Smooth muscle cell (in vitro differentiated cells): ENCODE measurements at regions not wholly inside any gene's neighbourhood (a gene's known extent, or its start where the extent isn't known, plus 50 kb on each side); places are given as distances from the start of the nearest gene placed in this dataset.

ENCODE experiments used
- DNase-seq: peaks from one replicate; lab custom pipeline; 2025; ENCODE audit not compliant: unreplicated experiment; lab: John Stamatoyannopoulos, UW
- H2AFZ ChIP-seq: fragments of 200-600 bp; sonication (generic); 2 replicates; pipeline ENCODE4 v1.6.0; 2016; ENCODE audit warnings: antibody characterized with exemption, low read depth, mild to moderate bottlenecking
- H3F3A ChIP-seq: fragments of 200-600 bp; sonication (generic); 2 replicates; pipeline ENCODE4 v1.6.0; 2017; ENCODE audit warnings: antibody characterized with exemption, low read depth
- H3K27ac ChIP-seq: fragments of 200-600 bp; sonication (generic); 2 replicates; pipeline ENCODE4 v1.5.1; 2016; ENCODE audit warnings: low read depth, mild to moderate bottlenecking
- H3K27me3 ChIP-seq: fragments of 200-600 bp; sonication (generic); 2 replicates; pipeline ENCODE4 v1.6.1; 2016; ENCODE audit warnings: low read depth, mild to moderate bottlenecking
- H3K36me3 ChIP-seq: fragments of 200-600 bp; sonication (generic); 2 replicates; pipeline ENCODE4 v1.5.1; 2016; ENCODE audit warnings: low read depth
- H3K4me1 ChIP-seq: fragments of 200-600 bp; sonication (generic); 2 replicates; pipeline ENCODE4 v1.5.1; 2016; ENCODE audit warnings: low read depth
- H3K4me2 ChIP-seq: fragments of 200-600 bp; sonication (generic); 2 replicates; pipeline ENCODE4 v1.6.0; 2016; ENCODE audit warnings: mild to moderate bottlenecking
- H3K4me3 ChIP-seq: fragments of 200-600 bp; sonication (generic); 2 replicates; pipeline ENCODE4 v1.5.1; 2016; ENCODE audit warnings: mild to moderate bottlenecking
- H3K79me2 ChIP-seq: fragments of 200-600 bp; sonication (generic); 2 replicates; pipeline ENCODE4 v1.6.0; 2016; ENCODE audit warnings: low read depth, mild to moderate bottlenecking
- H3K9ac ChIP-seq: fragments of 200-600 bp; sonication (generic); 2 replicates; pipeline ENCODE4 v1.6.0; 2016; ENCODE audit warnings: low read depth
- H3K9me3 ChIP-seq: fragments of 200-600 bp; sonication (generic); replicated peaks from 2 replicates; pipeline ENCODE4 v1.5.1; 2016; ENCODE audit warnings: low read depth
- H4K20me1 ChIP-seq: fragments of 200-600 bp; sonication (generic); 2 replicates; pipeline ENCODE4 v1.6.0; 2016; ENCODE audit warnings: low read depth
- WGBS: methylation state at CpG from one replicate; pipeline ENCODE4 v1.1.7; 2016; ENCODE audit warnings: low lambda C conversion rate; 5-methylcytosine and 5-hydroxymethylcytosine counted together
- TF ChIP-seq, protein P1 (sequence below): fragments of 200-600 bp; sonication (generic); IDR thresholded peaks from 2 replicates; pipeline ENCODE4 v1.5.1; 2017; ENCODE audit warnings: borderline replicate concordance, mild to moderate bottlenecking, antibody characterized with exemption; ENCODE audit not compliant: insufficient read depth, poor library complexity, severe bottlenecking

- H4K20me1 ChIP-seq, result no peaks in the 10 kb centered on the region
- 61% methylated on average over 2 of the region's 2 CpGs for WGBS
- no peak for DNase-seq
Observed at GRCh38 chr12:113642672-113643071, 171.0 kb upstream of the LHX5 start.

GRCh38 chr12:113642216-113642615, 170.5 kb upstream of the LHX5 start:
- no peaks in the 10 kb centered on the region for H3K36me3 ChIP-seq
- no peak for DNase-seq
- H3K27me3 ChIP-seq, result peaks cover 77% of the 10 kb centered on the region
- 53% methylated on average over 2 of the region's 3 CpGs for WGBS
- H3K4me1 ChIP-seq, result peaks cover 3% of the 10 kb centered on the region
- no peaks in the 10 kb centered on the region for H3F3A ChIP-seq
- H3K9ac ChIP-seq, result no peak overlapping the region
- H3K4me3 ChIP-seq, result no peak overlapping the region
- no peaks in the 10 kb centered on the region for H3K9me3 ChIP-seq
- H4K20me1 ChIP-seq, result no peaks in the 10 kb centered on the region
- H2AFZ ChIP-seq, result no peak overlapping the region
- H3K79me2 ChIP-seq, result no peaks in the 10 kb centered on the region
- TF ChIP-seq, protein P1, sequence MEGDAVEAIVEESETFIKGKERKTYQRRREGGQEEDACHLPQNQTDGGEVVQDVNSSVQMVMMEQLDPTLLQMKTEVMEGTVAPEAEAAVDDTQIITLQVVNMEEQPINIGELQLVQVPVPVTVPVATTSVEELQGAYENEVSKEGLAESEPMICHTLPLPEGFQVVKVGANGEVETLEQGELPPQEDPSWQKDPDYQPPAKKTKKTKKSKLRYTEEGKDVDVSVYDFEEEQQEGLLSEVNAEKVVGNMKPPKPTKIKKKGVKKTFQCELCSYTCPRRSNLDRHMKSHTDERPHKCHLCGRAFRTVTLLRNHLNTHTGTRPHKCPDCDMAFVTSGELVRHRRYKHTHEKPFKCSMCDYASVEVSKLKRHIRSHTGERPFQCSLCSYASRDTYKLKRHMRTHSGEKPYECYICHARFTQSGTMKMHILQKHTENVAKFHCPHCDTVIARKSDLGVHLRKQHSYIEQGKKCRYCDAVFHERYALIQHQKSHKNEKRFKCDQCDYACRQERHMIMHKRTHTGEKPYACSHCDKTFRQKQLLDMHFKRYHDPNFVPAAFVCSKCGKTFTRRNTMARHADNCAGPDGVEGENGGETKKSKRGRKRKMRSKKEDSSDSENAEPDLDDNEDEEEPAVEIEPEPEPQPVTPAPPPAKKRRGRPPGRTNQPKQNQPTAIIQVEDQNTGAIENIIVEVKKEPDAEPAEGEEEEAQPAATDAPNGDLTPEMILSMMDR, result no peak
- no peak overlapping the region for H3K27ac ChIP-seq
- H3K4me2 ChIP-seq, result no peak overlapping the region

More at GRCh38 chr12:113642672-113643071, 171.0 kb upstream of the LHX5 start:
- Histone ChIP-seq H3K27me3 (peaks cover 72% of the 10 kb centered on the region), H3K36me3 (no peaks in the 10 kb centered on the region), H3K4me1 (peaks cover 3% of the 10 kb centered on the region), H3F3A (no peaks in the 10 kb centered on the region), H2AFZ (no peak overlapping the region), H3K4me3 (no peak overlapping the region), H3K27ac (no peak overlapping the region), H3K79me2 (no peaks in the 10 kb centered on the region), H3K9me3 (no peaks in the 10 kb centered on the region), H3K9ac (no peak overlapping the region), H3K4me2 (no peak overlapping the region)
- TF ChIP-seq, protein P1, result no peak

GRCh38 chr12:113641426-113642030, 169.9 kb upstream of the LHX5 start:
- no peaks in the 10 kb centered on the region for H3K9me3 ChIP-seq
- no peak overlapping the region for H3K27ac ChIP-seq
- no peak for DNase-seq
- no peaks in the 10 kb centered on the region for H3K79me2 ChIP-seq
- H3K36me3 ChIP-seq, result no peaks in the 10 kb centered on the region
- no peaks in the 10 kb centered on the region for H3F3A ChIP-seq
- H3K9ac ChIP-seq, result no peak overlapping the region
- no peak overlapping the region for H3K4me3 ChIP-seq
- no peak overlapping the region for H3K4me2 ChIP-seq
- H3K27me3 ChIP-seq, result peaks cover 81% of the 10 kb centered on the region
- peaks cover 3% of the 10 kb centered on the region for H3K4me1 ChIP-seq
- no peak overlapping the region for H2AFZ ChIP-seq
- H4K20me1 ChIP-seq, result no peaks in the 10 kb centered on the region
- 58% methylated on average over 11 of the region's 11 CpGs for WGBS
- TF ChIP-seq, protein P1, result no peak

DNA sequence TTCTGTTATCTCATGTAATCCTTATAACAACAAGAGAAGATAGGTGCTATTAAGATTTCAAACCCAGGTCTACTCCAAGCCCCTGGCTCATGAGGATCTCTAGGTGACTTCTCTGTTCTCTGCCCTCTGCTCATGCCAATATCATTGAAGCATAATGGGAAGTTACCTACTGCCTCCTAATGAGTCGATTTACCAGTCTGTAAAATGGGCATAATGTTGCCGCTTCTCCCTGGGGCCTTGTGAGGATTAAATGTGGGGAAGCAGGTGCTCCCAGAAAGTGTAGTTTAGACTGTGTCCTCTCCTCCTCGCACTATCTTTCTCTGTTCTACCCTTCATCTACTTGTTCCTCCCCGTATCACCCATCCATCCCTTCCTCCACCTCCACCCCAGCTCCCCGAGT, 169.2 kb upstream of the LHX5 start:
- H3K36me3 ChIP-seq, result no peaks in the 10 kb centered on the region
- H3K27ac ChIP-seq, result no peak overlapping the region
- no peak overlapping the region for H3K9ac ChIP-seq
- no peaks in the 10 kb centered on the region for H3K79me2 ChIP-seq
- peaks cover 81% of the 10 kb centered on the region for H3K27me3 ChIP-seq
- peaks cover 3% of the 10 kb centered on the region for H3K4me1 ChIP-seq
- DNase-seq, result no peak
- no peak overlapping the region for H3K4me3 ChIP-seq
- no peaks in the 10 kb centered on the region for H3K9me3 ChIP-seq
- no peak overlapping the region for H2AFZ ChIP-seq
- WGBS, result 95% methylated on average over 4 of the region's 5 CpGs
- no peaks in the 10 kb centered on the region for H4K20me1 ChIP-seq
- TF ChIP-seq, protein P1, result no peak
- no peak overlapping the region for H3K4me2 ChIP-seq
- no peaks in the 10 kb centered on the region for H3F3A ChIP-seq
